GM12892 (cell line): ENCODE measurements at regions not wholly inside any gene's neighbourhood (a gene's known extent, or its start where the extent isn't known, plus 50 kb on each side); places are given as distances from the start of the nearest gene placed in this dataset.

Experiments
- DNase-seq: peaks from one replicate; pipeline ENCODE4 v3.0.0; 2011; ENCODE audit not compliant: insufficient read length
- FAIRE-seq: peaks from 2 replicates; lab custom pipeline; 2011; peaks lifted over from hg19 to GRCh38; lab: Jason Lieb, UNC
- POLR2A ChIP-seq: IDR thresholded peaks from 2 replicates; pipeline ENCODE4 v1.6.1; 2011; ENCODE audit warnings: low read depth, low read length, control low read depth
- POLR2AphosphoS5 ChIP-seq: IDR thresholded peaks from 2 replicates; pipeline ENCODE4 v1.6.1; 2011; ENCODE audit warnings: low read depth, low read length, control low read depth
- TAF1 ChIP-seq: IDR thresholded peaks from 2 replicates; pipeline ENCODE4 v1.6.1; 2011; ENCODE audit warnings: low read depth, mild to moderate bottlenecking, control low read depth, low read length, borderline replicate concordance

GRCh38 chr2:67213677-67214402, 183.3 kb upstream of the ETAA1 start:
- FAIRE-seq (no peak), DNase-seq (no peak)
- TF ChIP-seq POLR2A: no peak
- TF ChIP-seq TAF1: no peak
- TF ChIP-seq POLR2AphosphoS5: no peak

- no peak for FAIRE-seq
- no peak for DNase-seq
- no peak for TF ChIP-seq TAF1
Observed at GRCh38 chr2:67214585-67215185, 182.4 kb upstream of the ETAA1 start.

GRCh38 chr2:67215214-67216055, 181.7 kb upstream of the ETAA1 start:
- no peak for DNase-seq
- no peak for TF ChIP-seq POLR2AphosphoS5
- TF ChIP-seq TAF1: no peak
- no peak for TF ChIP-seq POLR2A
- FAIRE-seq: no peak

- TF ChIP-seq TAF1: no peak
- no peak for TF ChIP-seq POLR2AphosphoS5
- TF ChIP-seq POLR2A: no peak
- DNase-seq (no peak), FAIRE-seq (no peak)
Observed at GRCh38 chr2:67216103-67216502, 181.0 kb upstream of the ETAA1 start.

- DNase-seq: no peak
- TF ChIP-seq TAF1 (no peak), POLR2AphosphoS5 (no peak), POLR2A (no peak)
- FAIRE-seq: no peak
Observed at GRCh38 chr2:67216881-67217280, 180.3 kb upstream of the ETAA1 start.

- TF ChIP-seq POLR2A (no peak), TAF1 (no peak)
- FAIRE-seq (no peak), DNase-seq (no peak)
Observed at GRCh38 chr2:67217398-67217797, 179.7 kb upstream of the ETAA1 start.

- no peak for DNase-seq
- FAIRE-seq: no peak
- no peak for TF ChIP-seq POLR2A
- TF ChIP-seq POLR2AphosphoS5: no peak
- TF ChIP-seq TAF1: no peak
Observed at GRCh38 chr2:67218056-67218455, 179.1 kb upstream of the ETAA1 start.

- DNase-seq: no peak
- FAIRE-seq: no peak
- TF ChIP-seq POLR2AphosphoS5: no peak
- TF ChIP-seq TAF1: no peak
- TF ChIP-seq POLR2A: no peak
Observed at GRCh38 chr2:67219651-67220050, 177.5 kb upstream of the ETAA1 start.

- TF ChIP-seq TAF1 (no peak), POLR2AphosphoS5 (no peak), POLR2A (no peak)
- DNase-seq (no peak), FAIRE-seq (no peak)
Observed at GRCh38 chr2:67221266-67221665, 175.9 kb upstream of the ETAA1 start.

GRCh38 chr2:67225287-67225973, 171.7 kb upstream of the ETAA1 start:
- FAIRE-seq: no peak
- no peak for DNase-seq
- TF ChIP-seq POLR2AphosphoS5 (no peak), TAF1 (no peak), POLR2A (no peak)

- TF ChIP-seq POLR2AphosphoS5 (no peak), TAF1 (no peak), POLR2A (no peak)
- FAIRE-seq (no peak), DNase-seq (no peak)
Observed at GRCh38 chr2:67229706-67230105, 167.4 kb upstream of the ETAA1 start.

GRCh38 chr2:67232936-67233335, 164.2 kb upstream of the ETAA1 start:
- FAIRE-seq (no peak), DNase-seq (no peak)
- TF ChIP-seq TAF1 (no peak), POLR2AphosphoS5 (no peak), POLR2A (no peak)

GRCh38 chr2:67234440-67234839, 162.7 kb upstream of the ETAA1 start:
- no peak for FAIRE-seq
- no peak for TF ChIP-seq POLR2A
- no peak for TF ChIP-seq POLR2AphosphoS5
- no peak for TF ChIP-seq TAF1
- no peak for DNase-seq
